ENCODE measurements at regions not wholly inside any gene's neighbourhood (a gene's known extent, or its start where the extent isn't known, plus 50 kb on each side); places are given as distances from the start of the nearest gene placed in this dataset.

- no peak for DNase-seq (ENCODE audit: low spot score)
Measured at GRCh38 chr17:65365169-65365568, 196.3 kb downstream of the AXIN2 start.

DNA sequence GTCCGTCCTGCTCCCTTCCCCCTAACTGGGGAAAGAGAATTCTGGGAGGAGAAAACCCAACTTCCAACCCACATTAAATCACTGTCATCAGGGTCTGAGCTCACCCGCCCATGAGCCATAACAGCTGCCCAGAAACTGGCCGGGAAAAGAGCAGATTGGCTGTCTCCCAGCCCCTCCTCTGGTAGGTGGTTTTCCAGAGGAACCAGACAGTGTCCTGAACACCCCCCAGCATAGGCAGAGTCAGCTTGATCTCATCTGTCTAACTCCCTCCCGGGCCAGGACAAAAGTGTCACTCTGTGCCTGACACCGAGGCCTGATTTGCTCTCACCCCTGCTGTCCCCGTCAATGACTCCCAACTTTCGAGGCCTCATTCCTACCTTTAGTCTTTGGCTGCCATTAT lies 197.0 kb downstream of the AXIN2 start:
- DNase-seq (ENCODE audit: low spot score), result no peak

- peak; percentile 68 for DNase-seq (ENCODE audit: low spot score)
Measured at GRCh38 chr17:65362826-65363225, 198.6 kb downstream of the AXIN2 start.

DNA sequence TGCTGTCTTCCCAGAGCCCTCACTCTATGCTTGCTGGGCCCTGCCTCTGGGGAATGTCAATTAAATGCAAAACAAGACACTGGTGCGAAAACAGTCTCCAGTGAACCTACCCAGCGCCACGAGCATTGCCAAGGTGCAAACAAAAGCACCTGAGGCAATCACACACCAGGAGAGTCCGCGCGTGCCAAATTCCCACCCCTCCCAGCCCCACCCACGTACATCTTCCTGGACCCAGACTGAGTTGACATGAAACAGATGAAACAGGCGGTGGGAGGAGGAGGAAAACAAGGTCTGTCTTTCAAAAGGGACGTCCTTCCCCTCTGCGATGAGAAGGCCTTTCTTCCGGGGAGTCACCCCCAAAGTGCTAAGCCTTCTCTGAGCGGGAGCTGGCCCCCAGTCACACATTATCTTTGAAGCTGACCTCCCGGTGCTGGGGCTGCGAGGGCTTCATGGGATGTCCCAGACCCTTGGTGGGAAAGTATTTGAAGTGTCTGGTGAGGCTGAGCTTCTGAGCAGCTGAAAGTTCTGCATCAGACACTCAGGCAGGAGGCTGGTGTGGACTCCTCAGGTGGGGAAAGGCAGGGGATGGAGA lies 200.4 kb downstream of the AXIN2 start:
- no peak for DNase-seq (ENCODE audit: low spot score)

GRCh38 chr17:65359016-65359415 lies 202.4 kb downstream of the AXIN2 start:
- peak; percentile 91 for DNase-seq (ENCODE audit: low spot score)

- no peak for DNase-seq (ENCODE audit: low spot score)
Measured at GRCh38 chr17:65356536-65356935, 204.9 kb downstream of the AXIN2 start.

- DNase-seq (ENCODE audit: low spot score), result no peak
Measured at GRCh38 chr17:65355246-65355645, 206.2 kb downstream of the AXIN2 start.

DNA sequence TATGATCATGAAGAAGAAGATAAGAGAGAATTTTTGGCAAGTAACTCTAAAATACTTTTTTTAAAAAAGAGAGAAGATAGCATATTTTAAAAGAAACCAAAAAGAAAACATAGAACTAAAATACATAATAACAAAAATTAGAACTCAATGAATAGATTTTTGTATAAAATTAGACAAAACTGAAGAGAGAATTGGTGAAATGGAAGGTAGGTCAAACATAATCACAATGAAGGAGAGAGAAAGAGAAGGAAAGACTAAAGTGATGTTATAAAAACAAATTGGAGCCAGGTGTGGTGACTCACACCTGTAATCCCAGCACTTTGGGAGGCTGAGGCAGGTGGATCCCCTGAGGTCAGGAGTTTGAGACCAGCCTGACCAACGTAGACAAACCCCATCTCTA lies 211.5 kb downstream of the AXIN2 start:
- DNase-seq (ENCODE audit: low spot score), result no peak

GRCh38 chr17:65346166-65346565 lies 209.0 kb downstream of the RGS9 start:
- no peak for DNase-seq (ENCODE audit: low spot score)

DNA sequence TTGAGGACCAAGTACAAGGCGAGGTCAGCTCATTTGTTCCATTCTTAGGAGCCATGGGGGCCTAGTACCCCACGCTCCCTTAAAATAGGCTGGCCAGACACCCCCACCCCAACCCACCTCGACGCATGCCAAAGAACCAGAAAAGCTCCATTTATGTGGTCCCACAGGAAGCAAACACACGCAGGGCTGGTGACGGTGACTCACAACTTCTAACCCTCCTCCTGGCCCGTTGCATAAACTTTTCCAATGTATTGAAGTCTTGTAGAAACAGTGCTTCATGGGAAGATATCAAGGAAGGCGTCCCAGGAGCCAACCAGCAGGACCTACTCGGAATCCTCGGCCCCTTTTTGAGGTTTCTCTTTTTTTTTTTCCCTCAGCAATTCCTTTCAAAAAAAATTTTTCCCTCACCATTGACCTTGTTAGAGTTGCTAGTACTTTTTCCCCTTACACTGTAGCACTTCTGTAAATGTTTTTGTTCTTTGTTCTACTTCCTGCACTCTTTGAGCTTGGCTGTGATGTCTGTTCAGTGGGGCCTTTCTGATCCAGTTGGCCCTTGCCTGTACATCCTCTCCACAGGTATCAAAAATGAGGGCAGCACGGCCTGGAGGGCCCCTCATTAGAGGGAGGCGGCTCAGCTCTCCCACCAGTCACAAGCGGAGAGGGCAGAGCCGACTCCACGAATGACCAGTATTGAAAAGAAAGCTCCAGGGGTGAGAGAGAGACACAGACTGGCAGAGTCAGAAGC lies 208.3 kb downstream of the RGS9 start:
- peak; percentile 82 for DNase-seq (ENCODE audit: low spot score)

- no peak for DNase-seq (ENCODE audit: low spot score)
Measured at GRCh38 chr17:65340401-65340800, 203.2 kb downstream of the RGS9 start.

GRCh38 chr17:65334406-65334805 lies 197.2 kb downstream of the RGS9 start:
- DNase-seq (ENCODE audit: low spot score), result no peak

DNA sequence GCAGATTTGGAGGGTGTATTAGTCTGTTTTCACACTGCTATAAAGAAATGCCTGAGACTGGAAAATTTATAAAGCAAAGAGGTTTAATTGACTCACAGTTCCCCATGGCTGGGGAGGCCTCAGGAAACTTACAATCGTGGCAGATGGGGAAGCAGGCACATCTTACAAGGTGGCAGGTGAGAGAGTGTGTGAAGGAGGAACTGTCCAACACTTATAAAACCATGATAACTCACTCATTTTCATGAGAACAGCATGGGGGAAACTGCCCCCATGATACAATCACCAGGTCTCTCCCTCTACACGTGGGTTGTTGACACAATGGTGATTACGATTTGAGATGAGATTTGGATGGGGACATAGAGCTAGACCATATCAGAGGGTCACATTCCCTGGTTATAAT lies 195.6 kb downstream of the RGS9 start:
- no peak for DNase-seq (ENCODE audit: low spot score)

DNA sequence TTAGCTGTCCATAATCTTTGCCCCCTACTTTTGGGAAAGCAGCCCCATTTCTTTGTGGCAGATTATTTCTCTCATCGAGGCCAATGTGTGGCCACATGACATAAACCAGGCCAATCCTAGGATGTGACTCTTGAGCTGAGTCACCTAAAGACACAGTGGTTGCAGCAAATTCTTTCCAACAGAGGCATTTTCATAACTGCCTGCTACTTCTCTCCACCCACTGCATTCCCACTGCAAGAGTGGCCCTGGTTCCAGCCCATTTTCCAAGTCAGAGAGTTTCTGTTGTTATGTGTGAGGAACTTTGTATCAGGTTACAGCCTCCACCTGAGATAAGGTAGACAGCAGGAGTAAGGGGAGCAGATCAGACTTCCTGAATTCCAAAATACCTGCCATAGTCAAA lies 195.2 kb downstream of the RGS9 start:
- peak; percentile 24 for DNase-seq (ENCODE audit: low spot score)

GRCh38 chr17:65328567-65328966 lies 191.4 kb downstream of the RGS9 start:
- no peak for DNase-seq (ENCODE audit: low spot score)

DNA sequence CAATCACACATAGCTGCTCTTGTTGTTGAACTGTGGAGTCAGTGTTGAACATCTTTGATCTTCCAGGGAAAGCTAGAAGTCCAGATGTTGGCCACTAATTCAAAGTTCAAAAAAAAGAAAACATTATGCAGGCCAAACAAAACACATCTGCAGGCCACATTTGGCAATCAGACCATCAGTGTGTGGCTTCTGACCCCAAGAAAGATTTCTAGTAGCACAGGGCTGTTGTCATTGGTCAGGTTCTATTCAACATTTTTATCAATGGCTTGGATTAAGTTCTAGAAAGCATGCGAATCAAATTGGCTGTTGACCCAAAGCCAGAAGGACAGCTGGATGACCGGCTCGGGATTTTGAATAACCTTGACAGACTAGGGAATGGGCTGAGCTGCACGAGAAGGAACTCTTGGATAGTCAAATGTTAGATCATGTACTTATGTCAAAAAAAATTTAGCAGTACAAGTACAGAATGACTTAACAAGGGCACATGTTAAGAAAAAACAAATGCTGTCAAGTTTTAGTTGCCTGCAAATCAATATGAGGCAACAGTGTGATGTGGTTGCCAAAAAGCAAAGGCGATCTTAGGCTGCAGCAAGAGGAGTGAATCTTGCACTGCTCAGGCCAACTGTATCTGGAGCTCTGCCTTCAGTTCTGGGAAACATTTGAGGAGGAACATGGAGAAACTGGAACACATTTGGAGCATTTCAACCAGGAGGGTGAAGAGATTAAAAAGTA lies 187.6 kb downstream of the RGS9 start:
- no peak for DNase-seq (ENCODE audit: low spot score)

GRCh38 chr17:65323049-65323448 lies 185.9 kb downstream of the RGS9 start:
- no peak for DNase-seq (ENCODE audit: low spot score)

- DNase-seq (ENCODE audit: low spot score), result no peak
Measured at GRCh38 chr17:65320820-65321219, 183.7 kb downstream of the RGS9 start.

DNA sequence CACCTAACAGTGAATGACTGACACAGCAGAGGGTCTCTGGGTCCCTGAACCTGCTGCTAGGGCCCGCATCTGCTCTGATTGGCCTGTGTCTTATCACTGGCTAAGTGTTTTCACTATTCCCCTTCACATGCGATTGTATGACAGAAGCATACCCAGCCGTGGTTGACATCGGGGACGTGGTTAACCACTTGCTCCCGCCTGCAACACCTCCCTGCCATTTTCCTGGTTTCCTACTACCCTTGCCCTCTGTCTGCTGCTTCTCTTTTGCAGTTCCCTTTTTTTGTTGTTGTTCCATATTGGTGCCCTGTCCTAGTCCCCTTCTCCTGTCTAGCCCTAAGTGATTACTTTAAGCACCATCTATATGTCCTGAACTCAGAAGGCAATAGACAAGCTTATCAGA lies 177.0 kb downstream of the RGS9 start:
- DNase-seq (ENCODE audit: low spot score), result no peak

DNA sequence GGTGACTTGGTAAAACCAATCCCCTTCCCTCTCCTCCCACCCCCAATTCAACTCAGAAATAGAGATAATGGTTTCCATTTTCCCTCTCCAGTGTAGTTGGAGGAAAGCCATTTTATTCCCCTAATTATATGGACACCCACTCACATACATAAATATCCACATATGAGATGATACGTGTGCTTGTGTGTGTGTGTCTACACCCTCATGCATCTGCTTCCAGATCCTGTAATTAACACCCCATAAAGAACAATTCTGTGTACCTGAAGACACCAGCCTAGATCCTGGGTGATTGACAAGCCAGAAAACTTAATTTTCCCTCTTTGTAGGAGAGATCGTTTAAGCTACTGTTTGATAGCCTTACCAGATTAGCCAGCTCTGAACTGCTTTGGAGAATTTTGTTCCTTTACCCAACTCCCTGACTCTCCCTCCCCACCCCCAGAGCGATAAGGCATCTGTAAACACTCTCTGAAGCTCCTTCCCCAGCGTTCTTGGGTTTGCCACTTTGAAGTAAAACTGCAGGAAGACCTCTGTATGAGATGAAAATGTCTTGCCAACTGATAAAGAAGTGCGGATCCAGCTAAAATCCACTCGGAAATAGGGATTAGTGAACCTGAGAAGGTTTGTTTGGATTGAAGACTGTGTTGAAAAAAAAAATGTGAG lies 175.7 kb downstream of the RGS9 start:
- no peak for DNase-seq (ENCODE audit: low spot score)

DNA sequence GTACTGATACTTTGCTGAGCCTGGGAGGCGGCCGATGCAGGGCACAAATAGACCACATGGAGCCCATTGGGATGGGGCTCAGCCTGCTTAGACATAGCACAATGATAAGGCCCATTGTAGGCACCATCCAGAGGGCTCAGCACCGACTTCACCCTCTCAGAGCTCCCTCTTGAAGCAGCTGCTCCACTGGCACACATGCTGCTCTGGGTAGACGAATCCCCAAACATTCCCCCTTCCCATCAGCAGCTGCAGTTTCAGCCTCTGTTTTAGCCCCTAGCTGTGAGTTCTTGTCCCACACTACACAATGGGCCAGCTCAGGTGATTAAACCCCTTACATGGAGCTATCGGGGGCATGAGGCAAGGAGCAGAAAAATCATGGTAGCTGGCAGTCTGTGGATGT lies 174.1 kb downstream of the RGS9 start:
- no peak for DNase-seq (ENCODE audit: low spot score)

DNA sequence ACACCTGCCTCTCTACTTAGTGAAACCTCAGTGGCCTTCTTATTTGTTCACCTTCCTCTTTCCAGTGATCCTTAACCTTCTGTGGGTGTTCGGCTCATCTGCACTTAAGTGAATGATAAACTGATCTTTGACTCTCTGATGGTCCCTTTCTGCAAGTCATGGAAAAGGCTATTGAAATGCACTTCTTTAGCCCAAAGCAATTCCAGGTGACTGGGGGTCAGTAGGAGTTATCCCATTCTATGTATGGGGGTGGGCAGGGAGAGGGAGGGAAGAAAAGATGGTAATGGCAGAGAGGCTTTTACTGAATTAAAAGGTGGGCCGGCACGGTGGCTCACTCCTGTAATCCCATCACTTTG lies 170.8 kb downstream of the RGS9 start:
- DNase-seq (ENCODE audit: low spot score), result no peak
